Thyroid gland (tissue), 4 donors: ENCODE measurements at regions not wholly inside any gene's neighbourhood (a gene's known extent, or its start where the extent isn't known, plus 50 kb on each side); places are given as distances from the start of the nearest gene placed in this dataset.

Experiments
- DNase-seq, 2 donors: peaks; one replicate each; pipeline ENCODE4 v3.0.0-alpha.2; 2019
- H3K27ac ChIP-seq, 3 donors: fragments of 200-600 bp; sonication (generic); 1 replicate in 2 of 3; 2 replicates in 1 of 3; pipeline ENCODE4 v1.5.1; 2016 to 2019; ENCODE audit warnings: mild to moderate bottlenecking in 1 of 3, moderate library complexity in 1 of 3
- H3K27me3 ChIP-seq: fragments of 200-600 bp; sonication (generic); one replicate; pipeline ENCODE4 v1.5.1; 2019
- H3K36me3 ChIP-seq, 2 donors: fragments of 200-600 bp; sonication (generic); one replicate each; pipeline ENCODE4 v1.5.1; 2016 to 2019
- H3K4me1 ChIP-seq, 2 donors: fragments of 200-600 bp; sonication (generic); one replicate each; pipeline ENCODE4 v1.5.1; 2017 to 2019
- H3K4me3 ChIP-seq, 3 donors: fragments of 200-600 bp; sonication (generic); replicated peaks in 1 of 3; 1 replicate in 2 of 3; 2 replicates in 1 of 3; pipeline ENCODE4 v1.5.1; 2016; ENCODE audit warnings: mild to moderate bottlenecking in 1 of 3
- H3K9me3 ChIP-seq: fragments of 200-600 bp; sonication (generic); one replicate; pipeline ENCODE4 v1.5.1; 2017
- POLR2A ChIP-seq, 2 donors: fragments of 450-650 bp; IDR thresholded peaks; one replicate each; pipeline ENCODE4 v1.6.1; 2017; ENCODE audit warnings: antibody characterized with exemption in 2 of 2, mild to moderate bottlenecking in 2 of 2, moderate library complexity in 1 of 2
- WGBS, 2 donors: methylation state at CpG; one replicate each; pipeline ENCODE4 v1.1.5; 2017; 5-methylcytosine and 5-hydroxymethylcytosine counted together
- intact Hi-C: fragments of 100-400 bp; cut with DNase I; formaldehyde crosslinking; loops from one replicate; pipeline ENCODE4 v1.15.1; 2023
- TF ChIP-seq, protein P1 (sequence below), 6 experiments: fragments of 200-600 bp in 3 of 6; fragments of 450-650 bp in 3 of 6; sonication (generic) in 3 of 6; IDR thresholded peaks; one replicate each; pipeline ENCODE4 v1.5.1; 2016 to 2019; ENCODE audit warnings: antibody characterized with exemption in 6 of 6, mild to moderate bottlenecking in 2 of 6, inconsistent platforms in 1 of 6, moderate library complexity in 1 of 6

DNA sequence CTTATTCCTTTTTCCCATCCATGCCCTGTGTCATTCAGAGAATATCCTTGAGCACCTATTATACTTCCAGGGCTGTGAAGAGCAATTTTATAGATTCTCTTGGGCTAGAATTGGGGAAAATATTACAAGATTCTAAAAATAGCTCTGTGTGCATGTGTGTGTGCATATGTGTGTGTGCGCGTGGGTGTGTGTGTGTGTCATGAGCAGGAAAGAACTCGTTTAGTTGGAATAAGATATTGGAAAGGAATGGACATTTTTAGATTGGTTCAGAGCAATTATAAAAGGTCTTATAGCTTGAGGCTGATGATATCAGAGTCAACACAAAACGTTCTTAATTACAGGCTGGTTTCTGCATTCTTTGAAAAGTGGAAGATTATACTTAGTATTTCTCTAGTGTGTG, 212.1 kb upstream of the COPS8 start:
- Histone ChIP-seq H3K9me3 (no peaks in the 10 kb centered on the region), H3K27me3 (no peaks in the 10 kb centered on the region), H3K4me1 (peaks cover 6 to 24% of the 10 kb centered on the region in 2 donors), H3K27ac (no peak overlapping the region), H3K36me3 (no peaks in the 10 kb centered on the region), H3K4me3 (no peak overlapping the region)
- DNase-seq: no peak
- intact Hi-C loops: no loop called here
- TF ChIP-seq, protein P1, sequence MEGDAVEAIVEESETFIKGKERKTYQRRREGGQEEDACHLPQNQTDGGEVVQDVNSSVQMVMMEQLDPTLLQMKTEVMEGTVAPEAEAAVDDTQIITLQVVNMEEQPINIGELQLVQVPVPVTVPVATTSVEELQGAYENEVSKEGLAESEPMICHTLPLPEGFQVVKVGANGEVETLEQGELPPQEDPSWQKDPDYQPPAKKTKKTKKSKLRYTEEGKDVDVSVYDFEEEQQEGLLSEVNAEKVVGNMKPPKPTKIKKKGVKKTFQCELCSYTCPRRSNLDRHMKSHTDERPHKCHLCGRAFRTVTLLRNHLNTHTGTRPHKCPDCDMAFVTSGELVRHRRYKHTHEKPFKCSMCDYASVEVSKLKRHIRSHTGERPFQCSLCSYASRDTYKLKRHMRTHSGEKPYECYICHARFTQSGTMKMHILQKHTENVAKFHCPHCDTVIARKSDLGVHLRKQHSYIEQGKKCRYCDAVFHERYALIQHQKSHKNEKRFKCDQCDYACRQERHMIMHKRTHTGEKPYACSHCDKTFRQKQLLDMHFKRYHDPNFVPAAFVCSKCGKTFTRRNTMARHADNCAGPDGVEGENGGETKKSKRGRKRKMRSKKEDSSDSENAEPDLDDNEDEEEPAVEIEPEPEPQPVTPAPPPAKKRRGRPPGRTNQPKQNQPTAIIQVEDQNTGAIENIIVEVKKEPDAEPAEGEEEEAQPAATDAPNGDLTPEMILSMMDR (IDR thresholded peaks at IDR 0.05): no peak
- no peak for TF ChIP-seq POLR2A (IDR thresholded peaks at IDR 0.05)
- 68% methylated on average over 4 of the region's 4 CpGs for WGBS, 2 donors

- no peak for DNase-seq
- Histone ChIP-seq H3K36me3 (no peaks in the 10 kb centered on the region), H3K4me3 (no peak overlapping the region), H3K9me3 (no peaks in the 10 kb centered on the region), H3K4me1 (peaks cover 12 to 24% of the 10 kb centered on the region in 2 donors), H3K27ac (no peak overlapping the region), H3K27me3 (no peaks in the 10 kb centered on the region)
- no peak for TF ChIP-seq POLR2A (IDR thresholded peaks at IDR 0.05)
- TF ChIP-seq, protein P1 (IDR thresholded peaks at IDR 0.05): no peak
- WGBS, 2 donors: 90% methylated on average over 3 of the region's 3 CpGs
- intact Hi-C loops: no loop called here
These were observed 210.7 kb upstream of the COPS8 start for GRCh38 chr2:236874866-236875481.

- Histone ChIP-seq H3K9me3 (no peaks in the 10 kb centered on the region), H3K27ac (no peak overlapping the region), H3K4me1 (peaks cover 12 to 24% of the 10 kb centered on the region in 2 donors), H3K36me3 (no peaks in the 10 kb centered on the region), H3K4me3 (no peak overlapping the region), H3K27me3 (no peaks in the 10 kb centered on the region)
- peak; percentile 36 to 56 for DNase-seq
- WGBS, 2 donors: 52 to 77% methylated on average over 13 to 16 of the region's 16 CpGs
- intact Hi-C loops: no loop called here
- TF ChIP-seq, protein P1 (IDR thresholded peaks at IDR 0.05): no peak
- TF ChIP-seq POLR2A (IDR thresholded peaks at IDR 0.05): no peak
These were observed 209.7 kb upstream of the COPS8 start for GRCh38 chr2:236875906-236876505.

GRCh38 chr2:236876642-236877041, 209.0 kb upstream of the COPS8 start:
- no peak overlapping the region for H3K4me3 ChIP-seq
- intact Hi-C loops: no loop called here
- WGBS, 2 donors: 55 to 58% methylated on average over 4 of the region's 4 CpGs

DNA sequence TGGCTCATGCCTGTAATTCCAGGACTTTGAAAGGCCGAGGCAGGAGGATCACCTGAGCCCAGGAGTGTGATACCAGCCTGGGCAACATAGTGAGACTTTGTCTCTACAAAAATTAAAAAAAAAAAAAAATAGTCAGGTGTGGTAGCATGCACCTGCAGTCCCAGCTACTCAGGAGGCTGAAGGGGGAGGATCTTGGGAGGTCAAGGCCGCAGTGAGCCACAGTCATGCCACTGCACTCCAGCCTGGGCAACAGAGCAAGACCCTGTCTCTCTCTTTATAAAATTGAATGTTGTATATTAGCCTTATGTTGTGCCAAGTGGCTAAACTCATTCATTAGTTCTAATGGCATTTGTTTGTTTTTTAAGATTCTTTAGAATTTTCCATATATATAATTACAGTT, 207.7 kb upstream of the COPS8 start:
- peaks cover 12 to 19% of the 10 kb centered on the region in 2 donors for H3K4me1 ChIP-seq
- no peaks in the 10 kb centered on the region for H3K36me3 ChIP-seq
- 94 to 96% methylated on average over 2 of the region's 2 CpGs for whole genome bisulfite sequencing, 2 donors
- no peak for DNase-seq
- H3K9me3 ChIP-seq: no peaks in the 10 kb centered on the region
- no peak overlapping the region for H3K4me3 ChIP-seq
- intact Hi-C loops: no loop called here
- no peak overlapping the region for H3K27ac ChIP-seq
- H3K27me3 ChIP-seq: no peaks in the 10 kb centered on the region
- TF ChIP-seq POLR2A (IDR thresholded peaks at IDR 0.05): no peak
- TF ChIP-seq, protein P1 (IDR thresholded peaks at IDR 0.05): no peak

More at GRCh38 chr2:236876642-236877041, 209.0 kb upstream of the COPS8 start:
- Histone ChIP-seq H3K36me3 (no peaks in the 10 kb centered on the region), H3K27me3 (no peaks in the 10 kb centered on the region), H3K9me3 (no peaks in the 10 kb centered on the region), H3K4me1 (peaks cover 12 to 24% of the 10 kb centered on the region in 2 donors), H3K27ac (peak overlapping the region in 1 of 3 donors; percentile 19)
- TF ChIP-seq, protein P1 (IDR thresholded peaks at IDR 0.05): no peak
- no peak for TF ChIP-seq POLR2A (IDR thresholded peaks at IDR 0.05)
- no peak for DNase-seq
